Progenitor cell of endocrine pancreas (in vitro differentiated cells): ENCODE measurements at regions not wholly inside any gene's neighbourhood (a gene's known extent, or its start where the extent isn't known, plus 50 kb on each side); places are given as distances from the start of the nearest gene placed in this dataset.

Source experiments
- DNase-seq: peaks from one replicate; pipeline ENCODE4 v3.0.0; 2021; ENCODE audit warnings: low spot score; ENCODE audit not compliant: unreplicated experiment
- H3K27ac Mint-ChIP-seq: 2 replicates; pipeline ENCODE4 v1.8.0; 2021; ENCODE audit warnings: mild to moderate bottlenecking, moderate library complexity, mixed read lengths
- H3K27me3 Mint-ChIP-seq: 2 replicates; pipeline ENCODE4 v1.8.0; 2021; ENCODE audit warnings: mixed read lengths
- H3K36me3 Mint-ChIP-seq: 2 replicates; pipeline ENCODE4 v1.8.0; 2022; ENCODE audit warnings: mixed read lengths; ENCODE audit not compliant: insufficient read depth
- H3K4me1 Mint-ChIP-seq: 2 replicates; pipeline ENCODE4 v1.8.0; 2021; ENCODE audit warnings: low read depth, mixed read lengths
- H3K4me3 Mint-ChIP-seq: 2 replicates; pipeline ENCODE4 v1.8.0; 2021; ENCODE audit warnings: low read depth, mild to moderate bottlenecking, moderate library complexity, mixed read lengths
- H3K9me3 Mint-ChIP-seq: 2 replicates; pipeline ENCODE4 v1.8.0; 2021; ENCODE audit warnings: low read depth, mixed read lengths
- TF ChIP-seq, protein P1 (sequence below): fragments of 200-600 bp; sonication (generic); IDR thresholded peaks from one replicate; pipeline ENCODE4 v1.5.0; 2021; ENCODE audit warnings: antibody characterized with exemption, mild to moderate bottlenecking; ENCODE audit not compliant: unreplicated experiment

DNA sequence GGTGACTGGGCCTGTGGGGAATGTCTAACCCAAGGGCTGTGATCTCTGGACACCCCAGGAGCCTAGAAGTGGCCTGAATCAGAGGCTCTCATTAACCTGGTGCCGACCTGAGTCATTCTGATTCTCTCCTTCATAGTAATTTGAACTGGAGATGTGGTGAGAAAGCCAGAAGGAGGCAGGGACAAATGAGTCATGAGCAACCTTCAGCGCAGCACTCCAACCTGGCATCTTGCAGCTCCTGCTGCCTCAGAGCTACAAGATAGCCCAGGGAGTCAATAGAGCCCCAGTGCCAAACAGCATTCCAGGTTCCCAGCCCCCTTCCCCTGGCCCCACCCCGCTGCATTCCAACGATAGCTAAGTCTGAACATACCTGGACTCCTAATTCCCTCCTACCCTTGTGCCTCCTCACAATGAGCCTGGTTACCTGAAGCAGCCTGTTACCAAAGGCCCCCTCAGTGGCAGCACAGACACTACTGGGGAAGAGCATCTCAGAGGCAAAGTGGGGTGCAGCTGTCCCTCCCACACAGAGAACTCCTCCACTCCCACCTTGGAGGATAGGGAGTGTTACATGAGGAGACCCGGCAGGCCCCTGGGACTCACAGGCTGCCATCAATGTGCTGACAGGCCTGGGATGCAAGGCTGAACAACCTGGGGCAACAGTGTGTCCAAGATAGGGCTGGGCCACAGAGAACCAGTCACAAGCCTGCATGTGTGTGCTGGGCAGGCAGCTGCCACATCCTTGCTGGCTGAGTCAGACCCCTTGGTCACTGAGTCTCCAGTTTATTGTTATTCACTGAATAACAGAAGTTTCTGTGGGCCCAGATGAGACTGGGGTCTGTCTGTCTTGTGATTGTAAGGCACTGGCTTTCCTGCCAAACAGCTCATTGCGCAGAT, 76.8 kb upstream of the LEP start:
- TF ChIP-seq, protein P1, sequence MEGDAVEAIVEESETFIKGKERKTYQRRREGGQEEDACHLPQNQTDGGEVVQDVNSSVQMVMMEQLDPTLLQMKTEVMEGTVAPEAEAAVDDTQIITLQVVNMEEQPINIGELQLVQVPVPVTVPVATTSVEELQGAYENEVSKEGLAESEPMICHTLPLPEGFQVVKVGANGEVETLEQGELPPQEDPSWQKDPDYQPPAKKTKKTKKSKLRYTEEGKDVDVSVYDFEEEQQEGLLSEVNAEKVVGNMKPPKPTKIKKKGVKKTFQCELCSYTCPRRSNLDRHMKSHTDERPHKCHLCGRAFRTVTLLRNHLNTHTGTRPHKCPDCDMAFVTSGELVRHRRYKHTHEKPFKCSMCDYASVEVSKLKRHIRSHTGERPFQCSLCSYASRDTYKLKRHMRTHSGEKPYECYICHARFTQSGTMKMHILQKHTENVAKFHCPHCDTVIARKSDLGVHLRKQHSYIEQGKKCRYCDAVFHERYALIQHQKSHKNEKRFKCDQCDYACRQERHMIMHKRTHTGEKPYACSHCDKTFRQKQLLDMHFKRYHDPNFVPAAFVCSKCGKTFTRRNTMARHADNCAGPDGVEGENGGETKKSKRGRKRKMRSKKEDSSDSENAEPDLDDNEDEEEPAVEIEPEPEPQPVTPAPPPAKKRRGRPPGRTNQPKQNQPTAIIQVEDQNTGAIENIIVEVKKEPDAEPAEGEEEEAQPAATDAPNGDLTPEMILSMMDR = no peak
- DNase-seq = peak; percentile 36
- H3K4me1 Mint-ChIP-seq = peaks cover 8% of the 10 kb centered on the region
- peak overlapping the region; percentile 87 for H3K27ac Mint-ChIP-seq
- no peaks in the 10 kb centered on the region for H3K9me3 Mint-ChIP-seq
- peak overlapping the region; percentile 26 for H3K4me3 Mint-ChIP-seq
- no peaks in the 10 kb centered on the region for H3K36me3 Mint-ChIP-seq
- peaks cover 74% of the 10 kb centered on the region for H3K27me3 Mint-ChIP-seq

DNA sequence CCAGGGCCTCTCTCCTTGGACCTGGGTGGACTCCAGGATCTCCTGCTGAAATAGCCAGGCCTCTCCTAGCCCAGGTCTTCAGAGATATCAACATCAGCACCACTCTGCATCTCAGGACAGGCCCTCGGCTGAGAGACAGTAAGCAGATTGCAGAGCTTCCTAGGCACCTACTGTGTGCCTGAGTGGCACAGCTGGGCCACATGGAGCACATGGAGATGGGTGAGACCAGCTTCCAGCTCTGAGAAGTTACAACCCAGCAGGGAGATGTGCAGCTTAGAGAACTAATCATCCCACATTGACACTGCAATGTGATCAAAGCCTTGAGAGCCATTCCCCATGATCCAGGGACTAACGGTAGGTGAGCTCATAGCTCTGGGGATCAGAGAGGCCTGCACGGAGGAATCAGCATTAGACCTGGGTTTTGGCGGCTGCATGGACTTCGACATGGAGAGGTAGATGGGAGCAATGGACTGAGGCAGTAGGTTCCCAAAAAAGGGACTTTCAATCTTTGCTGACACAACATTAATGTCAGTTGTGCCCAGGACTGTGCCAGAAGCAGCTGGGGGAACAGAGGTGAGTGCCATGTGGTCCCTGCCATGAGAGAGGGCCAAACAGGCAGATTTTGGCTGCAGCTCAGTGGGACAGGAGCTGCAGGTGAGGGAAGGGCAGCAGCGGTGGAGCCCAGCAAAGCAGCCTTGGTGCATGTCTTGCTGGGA, 76.0 kb upstream of the LEP start:
- no peaks in the 10 kb centered on the region for H3K9me3 Mint-ChIP-seq
- no peak for DNase-seq
- TF ChIP-seq, protein P1 = no peak
- H3K27me3 Mint-ChIP-seq = peaks cover 75% of the 10 kb centered on the region
- H3K4me3 Mint-ChIP-seq = peak overlapping the region; percentile 43
- H3K27ac Mint-ChIP-seq = no peak overlapping the region
- H3K4me1 Mint-ChIP-seq = peaks cover 8% of the 10 kb centered on the region
- no peaks in the 10 kb centered on the region for H3K36me3 Mint-ChIP-seq

DNA sequence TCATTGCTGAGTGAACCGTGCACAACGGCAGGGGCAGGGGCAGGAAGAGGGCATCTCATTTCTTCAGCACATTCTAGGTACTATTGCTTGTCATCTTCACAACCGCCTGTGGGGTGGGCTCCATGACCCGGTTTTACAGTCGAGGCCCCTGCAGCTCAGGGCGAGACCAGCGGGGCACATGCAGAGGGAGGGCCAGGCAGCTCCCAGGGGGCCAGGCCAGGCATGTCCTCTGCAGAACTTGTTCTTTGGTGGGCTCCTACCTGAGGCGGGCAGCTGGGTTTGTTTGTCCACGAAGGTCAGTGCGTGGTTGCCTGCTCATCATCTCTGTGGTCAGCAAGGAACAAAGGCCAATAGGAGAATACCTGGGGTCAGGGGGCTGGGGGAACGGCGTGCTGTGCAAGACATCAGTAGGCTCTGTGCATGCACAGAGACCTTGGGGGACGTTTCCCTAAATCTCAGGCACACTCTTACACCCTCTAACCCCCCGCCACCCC, 75.1 kb upstream of the LEP start:
- Mint-ChIP-seq H3K27ac (no peak overlapping the region), H3K36me3 (no peaks in the 10 kb centered on the region), H3K4me3 (peak overlapping the region; percentile 82), H3K9me3 (no peaks in the 10 kb centered on the region), H3K27me3 (peaks cover 73% of the 10 kb centered on the region), H3K4me1 (peaks cover 8% of the 10 kb centered on the region)
- TF ChIP-seq, protein P1 = no peak
- no peak for DNase-seq

- Mint-ChIP-seq H3K27me3 (peaks cover 73% of the 10 kb centered on the region), H3K9me3 (no peaks in the 10 kb centered on the region), H3K4me1 (peaks cover 8% of the 10 kb centered on the region), H3K27ac (peak overlapping the region; percentile 92), H3K4me3 (peak overlapping the region; percentile 82), H3K36me3 (no peaks in the 10 kb centered on the region)
- TF ChIP-seq, protein P1 = no peak
- DNase-seq = peak; percentile 28
Measured at GRCh38 chr7:128166603-128167041, 74.5 kb upstream of the LEP start.

DNA sequence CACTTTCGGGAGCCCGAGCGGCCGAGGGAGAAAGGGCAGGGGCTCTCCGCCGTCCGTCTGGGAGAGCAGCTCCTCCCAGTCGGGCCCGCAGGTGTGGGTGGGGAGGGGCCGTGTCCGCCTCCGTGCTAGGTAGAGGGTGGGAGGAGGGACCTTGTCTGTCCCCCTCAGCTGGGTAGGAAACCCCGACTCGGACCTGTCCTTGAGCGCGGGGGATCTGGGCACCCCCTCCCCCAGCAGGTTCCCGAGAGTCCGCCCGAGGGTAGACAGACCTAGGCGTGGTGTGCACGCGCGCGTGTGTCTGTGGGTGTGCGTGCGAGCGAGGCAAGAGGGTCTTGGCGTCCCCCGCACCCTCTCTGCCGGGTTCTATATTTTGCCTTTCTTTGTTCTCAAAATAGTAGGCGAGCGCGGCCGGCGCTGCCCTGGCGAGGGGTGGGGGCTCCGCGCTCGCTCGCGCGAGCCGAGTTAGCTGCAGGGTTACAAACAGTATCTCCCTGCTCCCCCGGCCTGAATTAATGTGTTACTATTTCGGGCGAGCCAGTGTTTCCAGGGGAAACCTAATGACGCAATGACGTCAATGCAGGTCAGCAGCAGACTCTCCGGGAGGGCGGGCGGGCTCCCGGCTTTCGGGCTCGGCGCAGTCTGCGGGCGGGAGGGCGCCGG, 73.9 kb upstream of the LEP start:
- H3K36me3 Mint-ChIP-seq = no peaks in the 10 kb centered on the region
- TF ChIP-seq, protein P1 = no peak
- H3K27me3 Mint-ChIP-seq = peaks cover 75% of the 10 kb centered on the region
- no peaks in the 10 kb centered on the region for H3K9me3 Mint-ChIP-seq
- H3K4me1 Mint-ChIP-seq = peaks cover 8% of the 10 kb centered on the region
- H3K27ac Mint-ChIP-seq = peak overlapping the region; percentile 77
- H3K4me3 Mint-ChIP-seq = peak overlapping the region; percentile 82
- DNase-seq = peak; percentile 45
